Stimulated activated CD4-positive, alpha-beta T cell treated with anti-CD3 and anti-CD28 coated beads, Interleukin-12 subunit alpha, Interleukin-12 subunit beta, amount 100 ng/mL, for 24 hours (primary cell): ENCODE measurements at regions not wholly inside any gene's neighbourhood (a gene's known extent, or its start where the extent isn't known, plus 50 kb on each side); places are given as distances from the start of the nearest gene placed in this dataset.

Experiments
- DNase-seq, 2 experiments: peaks; one replicate each; pipeline ENCODE4 v3.0.0-alpha.2; 2020; ENCODE audit warnings: low read depth in 2 of 2

DNA sequence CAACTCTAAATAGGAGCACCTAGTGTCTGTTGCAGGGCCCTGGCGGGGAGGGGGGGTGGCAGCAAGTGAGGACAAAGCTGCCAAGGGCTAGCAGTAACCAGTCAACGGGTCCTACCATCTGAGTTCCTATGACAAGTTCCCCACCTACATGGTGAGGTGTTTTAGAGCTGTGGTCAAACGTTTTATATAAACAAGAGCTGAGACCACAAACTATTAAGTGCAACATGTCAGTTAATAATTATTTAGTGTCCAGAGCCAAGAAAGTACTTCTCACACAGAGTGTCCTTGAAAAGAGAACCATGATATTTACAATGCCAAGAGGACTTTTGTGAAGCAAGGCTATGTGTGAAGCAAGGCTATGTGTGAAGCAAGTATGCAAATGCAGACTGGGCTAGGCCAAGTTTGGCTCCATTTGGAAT lies 434.7 kb downstream of the TNS3 start:
- no peak for DNase-seq

DNA sequence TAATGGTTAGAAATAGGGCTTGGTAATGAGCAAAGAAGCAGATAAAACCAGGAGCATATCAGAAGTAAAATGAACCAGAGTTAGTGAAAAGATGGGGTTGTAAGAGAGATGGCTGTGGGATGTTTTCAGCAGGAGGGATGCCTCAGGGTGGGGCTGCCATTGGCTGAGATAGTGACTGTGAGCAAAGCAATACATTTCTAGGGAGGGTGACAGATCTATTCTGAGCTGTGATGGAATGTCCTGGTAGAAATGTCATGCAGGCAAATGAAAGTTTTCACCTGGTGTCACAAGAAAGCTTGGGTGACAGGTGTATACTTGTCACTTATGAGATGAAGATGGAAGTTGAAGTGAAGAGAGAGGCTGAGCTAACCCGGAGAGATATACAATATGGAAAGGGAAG lies 435.9 kb downstream of the TNS3 start:
- DNase-seq: no peak

DNA sequence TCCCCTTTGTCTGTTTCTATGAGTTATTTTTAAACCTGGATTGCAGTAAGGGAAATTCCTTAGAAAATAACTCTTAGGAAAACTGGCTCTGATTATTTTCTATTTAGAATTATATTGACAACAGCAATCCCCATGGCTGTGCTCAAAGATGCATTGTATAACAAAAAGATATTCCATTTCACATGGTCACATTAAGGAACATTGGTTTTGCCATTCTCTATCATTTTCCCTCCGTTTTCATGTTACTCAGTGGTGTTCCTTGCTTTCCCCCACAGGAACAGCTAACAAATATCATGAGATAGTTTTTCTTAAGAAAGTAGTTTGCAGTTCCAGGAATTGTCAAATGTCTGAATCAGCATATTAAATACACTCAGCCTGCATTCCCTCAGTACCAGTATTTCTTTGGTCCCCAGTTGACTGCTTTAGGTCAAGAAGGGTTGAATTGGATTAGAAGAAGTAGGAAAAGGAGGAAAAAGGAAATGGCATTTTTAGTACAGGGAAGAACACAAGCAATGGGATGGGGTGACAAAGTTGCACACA lies 436.7 kb downstream of the TNS3 start:
- no peak for DNase-seq

DNA sequence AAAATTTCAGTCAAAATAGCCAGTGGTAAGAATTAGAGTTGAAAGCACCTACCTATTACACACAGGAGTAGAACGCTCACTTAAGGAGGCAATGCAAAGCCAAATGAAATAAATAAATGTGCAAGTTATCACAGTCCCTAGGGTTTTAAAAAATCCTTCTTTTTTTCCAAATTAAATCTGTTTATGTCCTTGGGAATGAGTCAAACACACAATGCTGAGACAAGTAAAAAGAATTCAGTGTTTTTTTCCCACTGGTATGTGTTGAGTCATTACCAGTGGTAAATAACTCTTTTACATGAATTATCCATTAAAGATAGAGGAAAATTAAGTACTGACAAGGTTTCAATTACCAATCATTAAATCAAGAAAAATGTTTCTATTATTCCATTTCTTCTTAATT lies 438.6 kb downstream of the TNS3 start:
- no peak for DNase-seq

DNA sequence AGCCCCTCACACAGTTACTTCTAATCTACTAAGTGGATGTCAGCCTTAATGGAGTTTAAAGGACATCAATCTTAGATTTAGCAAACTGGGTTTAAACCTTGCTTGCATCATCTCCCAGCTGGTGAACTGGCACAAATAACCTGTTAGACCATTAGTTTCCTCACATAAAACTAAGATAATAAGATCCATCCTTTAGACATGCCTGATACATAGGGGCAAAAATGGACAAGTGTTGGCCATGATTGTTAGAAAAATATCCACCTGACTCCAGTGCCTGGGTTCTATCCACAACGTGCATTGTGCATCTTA lies 439.1 kb downstream of the TNS3 start:
- no peak for DNase-seq

DNA sequence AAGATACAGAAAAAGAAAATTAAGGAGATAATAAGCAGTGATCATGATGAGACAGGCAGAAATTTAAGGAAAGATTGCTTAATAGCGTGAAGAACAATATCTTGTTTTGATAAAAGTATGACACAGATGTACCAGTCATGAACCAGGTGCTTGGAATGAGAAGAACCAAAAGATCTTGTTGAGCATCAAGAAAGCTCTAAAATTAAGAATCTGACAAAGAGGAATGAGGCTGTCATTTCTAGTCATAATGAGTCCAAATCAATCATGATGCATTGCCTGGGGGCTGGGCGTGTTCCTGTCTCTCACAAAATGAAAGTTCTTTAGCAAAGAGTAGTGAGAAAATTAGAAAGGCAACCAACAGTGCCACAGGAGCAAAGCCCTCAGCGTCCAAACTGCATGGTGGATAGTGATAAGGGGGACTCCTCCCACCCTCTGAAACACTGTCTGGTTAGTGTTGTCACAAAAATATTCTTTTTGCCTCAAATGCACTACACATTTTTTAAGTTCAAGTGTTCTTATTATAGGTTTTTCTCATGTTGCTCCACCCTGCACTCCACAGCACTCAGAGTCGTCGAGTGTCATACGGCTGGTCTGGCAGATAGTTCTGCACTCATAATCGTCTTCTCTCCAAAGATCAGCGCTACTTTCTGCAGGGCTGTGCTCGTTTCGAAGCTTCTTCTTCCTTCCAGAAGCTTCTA lies 439.6 kb downstream of the TNS3 start:
- DNase-seq: no peak

DNA sequence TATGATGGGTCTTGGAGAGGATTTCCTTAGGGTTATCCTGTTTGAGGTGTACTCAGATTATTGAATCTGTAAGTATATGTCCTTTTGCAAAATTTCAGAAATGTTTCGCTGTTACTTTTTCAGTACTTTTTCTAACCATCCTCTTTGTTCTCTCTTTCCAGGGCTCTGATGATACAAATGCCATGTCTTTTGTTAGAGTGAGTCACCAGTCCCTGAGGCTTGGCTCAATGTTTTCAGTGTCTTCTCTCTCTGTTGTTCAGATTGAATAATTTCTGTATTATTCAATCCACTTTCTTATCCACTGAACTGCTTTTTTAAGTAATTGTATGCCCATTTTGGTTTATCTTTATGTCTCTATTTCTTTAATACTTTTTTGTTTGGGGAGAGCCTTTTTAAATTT lies 449.4 kb downstream of the TNS3 start:
- no peak for DNase-seq

DNA sequence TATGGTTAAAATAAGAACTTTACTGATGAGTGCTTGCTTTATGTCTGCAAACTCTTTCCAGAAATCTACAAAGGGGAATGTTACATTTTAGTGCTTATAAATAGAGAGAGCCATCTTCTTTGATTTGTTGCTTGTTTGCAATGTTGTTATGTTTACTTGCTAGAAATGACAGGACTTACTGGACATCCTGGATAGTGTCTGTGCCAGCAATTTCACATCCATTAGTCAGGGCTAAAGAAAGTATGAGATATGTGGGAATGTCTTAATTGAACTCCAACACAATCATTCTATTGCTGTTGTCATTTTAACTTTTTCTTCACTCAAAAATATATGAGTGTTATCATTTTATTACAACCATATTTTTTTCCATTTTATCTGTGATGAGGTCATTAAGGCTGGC lies 453.2 kb downstream of the TNS3 start:
- no peak for DNase-seq

DNA sequence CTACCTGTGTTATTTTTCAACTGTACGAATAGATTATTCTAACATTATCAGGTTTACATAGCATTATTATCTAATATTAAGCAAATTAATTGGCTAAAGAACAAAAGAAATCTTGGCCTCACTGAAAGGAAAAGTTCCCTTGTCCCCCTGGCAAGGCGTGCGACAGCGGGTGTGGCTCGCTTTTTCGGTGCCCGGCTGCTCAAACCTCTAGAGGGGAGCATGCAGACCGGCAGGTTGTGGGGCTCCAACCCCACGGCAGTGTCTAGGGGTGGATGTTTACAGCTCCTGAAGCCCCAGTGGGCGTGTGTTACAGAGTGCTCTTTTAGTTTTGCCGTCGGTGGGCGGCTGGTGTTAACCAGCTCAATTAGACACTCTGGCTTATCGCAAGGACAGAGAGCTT lies 456.4 kb downstream of the TNS3 start:
- no peak for DNase-seq

DNA sequence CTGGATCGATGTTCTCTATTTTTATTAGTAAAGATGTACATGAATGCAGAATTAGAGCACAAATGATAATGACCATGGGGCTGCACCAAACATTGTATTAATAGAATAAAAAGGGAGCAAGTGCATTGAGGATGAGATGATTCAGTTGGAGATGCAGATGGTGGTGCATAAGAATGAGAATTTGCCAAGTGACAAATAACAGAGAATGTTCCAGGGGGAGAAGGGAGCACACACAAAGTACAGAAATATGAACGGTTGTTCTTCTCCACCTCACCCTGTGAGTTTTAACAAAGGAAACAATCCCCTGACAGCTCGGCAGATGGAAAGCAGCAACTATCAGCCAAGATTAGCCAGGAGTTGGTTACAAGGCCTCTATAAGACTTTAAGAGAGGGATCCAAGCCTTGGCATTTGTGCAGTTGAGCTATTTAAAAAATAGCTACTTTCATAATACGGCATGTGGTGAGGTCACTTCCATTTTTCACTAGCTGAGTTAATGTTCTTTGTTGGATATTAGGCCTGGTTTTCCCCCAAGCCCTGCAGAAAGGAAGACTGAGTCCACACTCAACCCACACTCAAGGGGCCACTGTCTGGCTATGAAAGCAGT lies 462.5 kb downstream of the TNS3 start:
- no peak for DNase-seq

DNA sequence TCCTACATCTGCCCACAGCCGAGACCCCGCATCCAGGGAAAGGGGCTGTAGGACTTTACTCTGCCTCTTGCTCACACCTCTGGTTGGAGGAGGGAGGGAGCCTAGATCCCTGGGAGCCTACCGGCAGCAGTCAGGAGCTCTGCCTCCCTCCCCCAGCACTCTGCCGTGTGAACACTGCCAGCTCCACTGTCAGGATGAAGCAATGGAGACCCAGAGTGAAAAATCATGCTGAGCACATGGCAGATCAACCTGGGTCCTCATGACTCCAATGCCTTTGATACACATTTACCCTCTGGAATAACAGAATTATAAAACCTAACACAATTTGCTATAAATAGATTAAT lies 477.7 kb downstream of the TNS3 start:
- no peak for DNase-seq

DNA sequence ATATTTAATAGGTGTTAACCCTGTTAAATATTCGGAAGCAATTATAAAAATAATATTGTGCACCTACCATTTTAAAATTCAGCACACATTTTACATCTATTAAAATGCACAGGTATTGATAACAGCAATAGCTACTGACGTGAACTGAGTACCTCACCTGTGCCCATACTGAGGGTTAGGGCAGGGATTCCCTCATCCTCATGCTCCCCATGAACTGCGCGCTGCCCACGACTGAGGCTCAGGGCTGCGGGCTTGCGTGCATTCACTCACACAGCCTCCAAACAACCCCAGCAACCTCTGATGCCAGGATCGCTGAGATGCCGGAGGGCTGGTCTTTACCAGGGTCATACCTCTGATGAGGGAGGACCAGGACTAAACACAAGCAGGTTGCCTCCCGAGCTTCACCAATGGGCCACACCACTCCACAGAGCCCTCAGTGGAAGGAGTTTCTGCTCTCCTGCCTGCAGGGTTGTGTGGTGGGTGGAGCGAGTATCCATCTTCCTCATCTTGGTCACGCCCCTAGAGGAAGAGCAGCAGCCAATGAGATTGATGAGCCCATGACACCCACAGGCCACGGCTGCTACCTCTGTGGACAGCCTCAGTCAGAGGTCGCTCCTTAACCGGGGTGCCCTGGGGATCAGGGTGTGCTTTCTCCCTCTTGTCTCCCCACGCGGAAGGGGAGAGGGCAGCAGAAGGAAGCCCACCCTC lies 478.3 kb downstream of the TNS3 start:
- no peak for DNase-seq

DNA sequence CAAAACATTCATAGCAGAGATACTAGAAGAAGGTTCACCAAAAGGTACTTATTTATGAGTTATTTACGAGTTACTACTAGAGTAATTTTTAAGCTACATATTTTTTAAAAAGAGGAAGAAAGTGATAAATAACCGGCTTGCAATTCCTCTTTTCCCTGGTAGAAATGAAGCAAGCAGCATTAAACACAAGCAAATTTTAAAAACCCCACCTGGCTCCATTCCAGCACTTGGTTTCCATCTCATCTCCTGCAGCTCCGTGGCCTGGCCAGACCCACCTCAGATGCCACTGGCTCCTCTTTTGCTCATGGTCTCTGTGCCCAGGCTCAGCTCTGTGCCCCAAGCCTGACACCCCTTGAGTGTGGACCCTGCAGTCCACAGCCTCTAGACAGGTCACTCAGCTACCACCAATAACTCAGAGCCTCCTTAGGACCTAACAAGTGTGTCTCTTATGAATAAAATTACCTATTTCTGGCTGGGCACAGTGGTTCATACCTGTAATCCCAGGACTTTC lies 479.5 kb downstream of the TNS3 start:
- DNase-seq: no peak

DNA sequence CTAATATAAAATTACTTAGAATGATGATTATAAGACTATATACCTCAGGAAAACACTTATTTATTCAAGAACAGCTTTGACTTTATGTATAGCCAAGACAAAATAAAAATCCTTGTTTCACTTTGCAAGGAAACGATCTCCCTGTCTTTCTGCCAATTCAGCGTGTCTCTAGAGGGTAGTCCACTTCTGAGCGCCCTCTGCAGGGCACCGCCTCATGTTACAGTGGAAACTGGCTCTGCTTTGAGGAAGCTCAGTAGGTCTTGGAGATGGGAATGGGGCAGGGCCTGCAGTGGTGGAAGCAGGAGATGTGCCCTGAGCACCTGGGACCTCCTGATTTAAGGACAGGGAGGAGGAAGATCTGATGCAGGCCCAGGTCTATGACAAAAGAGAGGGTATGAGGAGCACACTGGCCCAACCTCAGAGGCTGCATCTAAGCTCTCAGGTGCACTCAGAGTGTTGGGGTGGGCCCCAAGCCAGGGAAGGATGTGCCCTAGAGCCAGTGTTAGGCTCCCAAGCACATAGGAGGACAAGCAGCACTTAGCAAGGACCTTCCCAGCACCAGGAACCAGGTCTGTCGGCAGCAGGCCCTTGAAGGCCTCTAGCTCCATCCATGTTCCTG lies 481.0 kb downstream of the TNS3 start:
- no peak for DNase-seq

DNA sequence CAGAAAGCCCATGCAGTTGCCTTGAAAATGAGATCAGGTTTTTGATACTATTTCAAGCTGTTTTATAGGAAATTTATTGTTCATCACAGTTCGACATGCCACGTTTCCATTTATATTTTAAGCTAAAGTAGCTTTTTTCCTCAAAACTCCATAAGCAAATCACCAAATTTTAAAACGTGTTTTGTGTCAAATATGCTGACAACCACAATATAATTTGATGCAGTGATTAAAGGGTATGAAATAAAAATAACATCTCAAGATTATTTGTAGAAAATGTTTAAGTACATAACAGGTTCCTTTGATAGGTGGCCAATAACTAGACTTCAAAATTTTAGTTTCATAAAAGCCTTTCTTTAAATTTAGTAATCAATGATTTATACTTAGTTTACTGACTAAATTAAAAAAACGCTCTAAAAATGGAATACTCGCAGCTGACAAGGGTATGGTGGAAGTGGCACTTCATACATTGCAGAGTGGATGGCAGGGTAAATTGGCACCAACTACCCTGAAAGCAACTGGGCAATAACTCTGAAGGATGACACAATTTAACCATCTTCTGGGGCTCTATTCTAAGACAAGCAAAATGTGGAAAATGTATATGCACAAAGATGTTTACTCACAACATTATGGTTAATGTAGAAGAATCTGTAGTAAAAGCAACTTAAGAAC lies 481.6 kb downstream of the TNS3 start:
- DNase-seq: no peak

DNA sequence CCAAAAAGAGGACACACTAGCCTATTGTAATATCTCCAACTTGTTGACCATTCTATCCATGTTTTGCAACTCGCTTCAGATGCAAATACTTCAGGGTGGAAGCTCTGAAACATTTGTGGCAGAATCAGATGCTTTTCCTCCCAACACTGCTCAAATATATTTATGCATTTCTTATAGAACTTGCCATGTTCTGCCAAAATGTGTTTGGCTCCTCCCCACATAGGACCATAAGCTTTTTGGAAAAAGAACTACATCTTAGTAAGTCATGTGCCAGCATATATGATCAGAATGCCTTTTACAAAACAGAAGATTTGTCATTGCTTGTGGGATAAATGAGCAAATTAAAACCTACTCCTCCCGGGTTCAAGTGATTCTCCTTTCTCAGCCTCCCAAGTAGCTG lies 484.5 kb downstream of the TNS3 start:
- DNase-seq: no peak

DNA sequence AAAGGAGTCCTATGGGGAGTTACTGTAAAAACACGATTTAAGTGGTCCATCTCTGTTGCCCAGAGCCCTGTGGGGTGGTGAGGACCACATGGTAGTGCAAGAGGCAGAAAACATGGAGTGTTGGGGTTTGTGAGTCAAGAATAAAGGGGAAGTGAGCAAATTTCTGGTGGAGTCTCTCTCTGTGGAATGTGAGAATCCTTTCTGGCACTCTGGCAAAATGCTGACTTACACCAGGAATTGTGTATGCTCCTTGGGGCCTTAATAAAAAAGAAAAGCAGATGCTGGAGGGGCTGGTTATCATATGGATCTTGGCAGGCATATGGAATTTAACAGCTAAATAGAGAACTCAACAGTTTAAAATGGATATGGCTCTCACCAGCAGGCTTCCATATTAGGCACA lies 486.0 kb downstream of the TNS3 start:
- DNase-seq: no peak

DNA sequence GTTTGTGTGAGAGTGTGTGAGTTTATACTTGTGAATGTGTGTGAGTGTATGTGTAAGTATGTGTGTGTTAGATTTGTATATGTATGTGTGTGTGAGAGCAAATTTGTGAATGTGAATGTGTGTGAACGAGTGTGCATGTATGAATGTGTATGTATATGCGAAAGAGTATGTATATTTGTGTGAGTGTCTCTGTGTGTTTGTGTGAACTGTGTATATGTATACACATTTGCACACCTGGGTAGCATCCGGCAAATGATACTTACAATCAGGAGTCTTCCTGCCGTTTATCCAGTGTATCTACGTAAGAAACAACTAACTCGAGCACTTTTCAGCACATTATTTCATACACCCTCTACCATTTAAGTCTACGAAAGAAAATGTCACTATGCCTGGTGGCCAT lies 487.4 kb downstream of the TNS3 start:
- DNase-seq: no peak

DNA sequence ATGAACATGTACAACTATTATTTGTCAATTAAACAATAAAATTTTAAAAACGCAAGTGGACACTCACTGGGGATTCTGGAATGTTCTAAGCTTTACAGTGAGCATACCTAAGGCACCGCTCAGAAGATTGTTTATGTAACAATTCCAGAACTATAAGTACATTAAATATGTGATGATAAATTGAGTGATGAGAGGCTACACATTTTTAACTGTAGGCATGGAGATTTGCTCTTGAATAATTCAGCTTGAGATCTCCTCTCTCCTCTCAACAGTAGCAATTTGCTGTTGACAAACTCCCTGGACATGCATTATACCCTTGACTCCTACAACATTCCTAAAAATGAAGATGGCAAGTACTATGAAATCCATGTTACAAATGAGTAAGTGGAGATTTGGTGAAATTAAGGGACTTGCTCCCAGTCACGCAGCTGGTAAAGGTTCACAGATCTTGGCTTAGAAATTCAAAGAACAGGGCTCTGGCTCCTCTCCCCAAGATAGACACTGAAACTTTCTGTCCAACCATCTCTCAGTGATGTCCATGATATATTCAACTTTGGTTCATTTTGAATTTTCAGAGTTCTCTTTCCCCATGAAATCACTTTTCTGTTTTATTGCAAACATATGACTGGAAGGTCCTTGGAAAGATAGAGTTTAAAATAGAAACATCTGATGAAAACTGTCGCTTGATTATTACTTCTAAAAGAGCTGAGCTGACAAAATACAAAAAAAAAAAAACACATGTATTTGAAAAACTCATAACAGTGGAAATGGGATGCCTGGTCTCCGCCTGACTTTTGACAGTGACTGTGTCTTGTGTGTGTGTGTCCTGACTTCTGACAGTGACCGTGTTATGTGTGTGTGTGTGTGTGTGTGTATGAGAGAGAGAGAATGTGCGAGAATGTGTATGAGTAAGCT lies 488.3 kb downstream of the TNS3 start:
- no peak for DNase-seq

DNA sequence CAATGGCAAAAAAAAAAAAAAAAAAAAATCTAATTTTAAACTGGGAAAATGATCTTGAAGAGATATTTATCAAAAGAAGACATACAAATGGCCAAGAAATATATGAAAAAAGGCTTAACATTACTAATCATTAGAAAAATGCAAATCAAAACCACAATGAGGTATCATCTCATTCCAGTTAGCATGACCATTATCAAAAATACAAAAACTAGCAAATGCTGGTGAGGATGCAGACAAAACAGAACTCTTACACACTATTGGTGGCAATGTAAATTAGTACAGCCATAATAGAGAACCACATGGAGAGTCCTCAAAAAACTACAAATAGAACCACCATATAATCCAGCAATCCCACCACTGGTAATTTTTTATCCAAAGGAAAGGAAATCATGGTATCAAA lies 489.6 kb downstream of the TNS3 start:
- DNase-seq: no peak

DNA sequence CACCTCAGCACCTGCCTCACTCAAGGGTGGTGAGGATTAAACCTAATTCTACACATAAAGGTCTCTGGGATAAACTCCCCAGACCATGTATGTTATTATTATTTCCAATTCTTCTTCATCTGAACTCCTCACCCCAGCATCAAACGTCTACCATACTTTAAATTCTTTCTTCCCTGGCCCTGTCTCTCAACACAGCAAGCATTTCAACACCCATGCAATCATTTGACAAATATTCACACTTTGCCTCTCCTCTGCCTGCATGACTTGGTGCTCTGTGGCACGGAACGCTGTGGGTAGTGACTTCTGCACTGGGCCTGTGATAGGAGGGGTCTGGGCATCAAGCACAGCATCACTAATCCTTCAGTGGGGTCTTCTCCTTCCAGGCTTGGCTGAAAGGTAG lies 490.8 kb downstream of the TNS3 start:
- DNase-seq: no peak
